Fibroblast of pulmonary artery (primary cell): ENCODE measurements at regions not wholly inside any gene's neighbourhood (a gene's known extent, or its start where the extent isn't known, plus 50 kb on each side); places are given as distances from the start of the nearest gene placed in this dataset.

Experiments used
- DNase-seq: peaks from one replicate; pipeline ENCODE4 v3.0.0-alpha.2; 2010; ENCODE audit warnings: low read depth
- H3K4me3 ChIP-seq: replicated peaks from 2 replicates; pipeline ENCODE4 v1.5.1; 2011; ENCODE audit warnings: low read depth, mild to moderate bottlenecking, control low read depth, low read length, moderate library complexity
- CTCF ChIP-seq: IDR thresholded peaks from 2 replicates; pipeline ENCODE4 v1.5.1; 2011; ENCODE audit warnings: mild to moderate bottlenecking, control low read depth, low read length, inconsistent platforms; ENCODE audit errors: missing control alignments

- no peak for TF ChIP-seq CTCF
- no peak for DNase-seq
- H3K4me3 ChIP-seq, result no peak overlapping the region
These were observed 666.0 kb downstream of the DIAPH3 start for GRCh38 chr13:59497621-59498247.

- no peak for DNase-seq
- TF ChIP-seq CTCF, result no peak
- H3K4me3 ChIP-seq, result no peak overlapping the region
These were observed 662.7 kb downstream of the DIAPH3 start for GRCh38 chr13:59501004-59501403.

- TF ChIP-seq CTCF, result no peak
- no peak for DNase-seq
- H3K4me3 ChIP-seq, result no peak overlapping the region
These were observed 659.3 kb downstream of the DIAPH3 start for GRCh38 chr13:59504407-59504806.

- DNase-seq, result no peak
- TF ChIP-seq CTCF, result no peak
- H3K4me3 ChIP-seq, result no peak overlapping the region
These were observed 653.3 kb downstream of the DIAPH3 start for GRCh38 chr13:59510386-59510785.

- no peak overlapping the region for H3K4me3 ChIP-seq
- TF ChIP-seq CTCF, result no peak
- no peak for DNase-seq
These were observed 650.0 kb downstream of the DIAPH3 start for GRCh38 chr13:59513686-59514085.

- H3K4me3 ChIP-seq, result no peak overlapping the region
- no peak for TF ChIP-seq CTCF
- DNase-seq, result no peak
These were observed 649.4 kb downstream of the DIAPH3 start for GRCh38 chr13:59514316-59514715.

- H3K4me3 ChIP-seq, result no peak overlapping the region
- TF ChIP-seq CTCF, result no peak
- no peak for DNase-seq
These were observed 643.9 kb downstream of the DIAPH3 start for GRCh38 chr13:59519819-59520218.
